Gastroesophageal sphincter (tissue), 4 donors: ENCODE measurements at regions not wholly inside any gene's neighbourhood (a gene's known extent, or its start where the extent isn't known, plus 50 kb on each side); places are given as distances from the start of the nearest gene placed in this dataset.
"Not testable (repeated sequence)": the region's sequence is repeated elsewhere in the genome, so short reads cannot be mapped to it uniquely, and the experiment has no call there.

Source experiments
- ATAC-seq: fragments of 150-250 bp; one replicate; pipeline ENCODE4 v1.9.1; 2016; ENCODE audit warnings: mild to moderate bottlenecking, moderate library complexity
- H3K27ac ChIP-seq, 4 donors: fragments of 200-600 bp; sonication (generic) in 3 of 4; 1 replicate in 3 of 4; 2 replicates in 1 of 4; pipeline ENCODE4 v1.5.1; 2016 to 2019
- H3K27me3 ChIP-seq: fragments of 200-600 bp; sonication (generic); one replicate; pipeline ENCODE4 v1.5.1; 2019
- H3K36me3 ChIP-seq, 2 donors: fragments of 200-600 bp; sonication (generic); one replicate each; pipeline ENCODE4 v1.5.1; 2019; ENCODE audit warnings: control low read depth in 1 of 2
- H3K4me1 ChIP-seq, 3 donors: fragments of 200-600 bp; sonication (generic); 1 replicate in 2 of 3; 2 replicates in 1 of 3; pipeline ENCODE4 v1.5.1; 2016 to 2019; ENCODE audit warnings: control low read depth in 2 of 3
- H3K4me3 ChIP-seq, 2 donors: fragments of 200-600 bp; sonication (generic); one replicate each; pipeline ENCODE4 v1.5.1; 2019; ENCODE audit warnings: mild to moderate bottlenecking in 1 of 2, moderate library complexity in 1 of 2
- H3K9me3 ChIP-seq, 3 donors: fragments of 200-600 bp; sonication (generic); one replicate each; pipeline ENCODE4 v1.5.1; 2017 to 2019; ENCODE audit warnings: control low read depth in 2 of 3
- EP300 ChIP-seq: sonication (generic); formaldehyde crosslinking; IDR thresholded peaks from one replicate; pipeline ENCODE4 v1.6.1; 2017; ENCODE audit warnings: antibody characterized with exemption, mild to moderate bottlenecking
- POLR2A ChIP-seq, 2 donors: fragments of 450-650 bp; IDR thresholded peaks; one replicate each; pipeline ENCODE4 v1.6.1; 2017; ENCODE audit warnings: antibody characterized with exemption in 2 of 2, mild to moderate bottlenecking in 2 of 2, moderate library complexity in 1 of 2
- POLR2AphosphoS5 ChIP-seq: sonication (generic); formaldehyde crosslinking; IDR thresholded peaks from one replicate; pipeline ENCODE4 v1.6.1; 2017; ENCODE audit warnings: antibody characterized with exemption
- WGBS, 2 donors: methylation state at CpG; one replicate each; pipeline ENCODE4 v1.1.5; 2018; ENCODE audit warnings: low coverage in 1 of 2; 5-methylcytosine and 5-hydroxymethylcytosine counted together
- TF ChIP-seq, protein P1 (sequence below), 4 experiments: fragments of 200-600 bp in 2 of 4; fragments of 450-650 bp in 2 of 4; sonication (generic) in 1 of 4; IDR thresholded peaks; one replicate each; pipeline ENCODE4 v1.5.1; 2017 to 2019; ENCODE audit warnings: antibody characterized with exemption in 4 of 4, mild to moderate bottlenecking in 2 of 4, moderate library complexity in 2 of 4

DNA sequence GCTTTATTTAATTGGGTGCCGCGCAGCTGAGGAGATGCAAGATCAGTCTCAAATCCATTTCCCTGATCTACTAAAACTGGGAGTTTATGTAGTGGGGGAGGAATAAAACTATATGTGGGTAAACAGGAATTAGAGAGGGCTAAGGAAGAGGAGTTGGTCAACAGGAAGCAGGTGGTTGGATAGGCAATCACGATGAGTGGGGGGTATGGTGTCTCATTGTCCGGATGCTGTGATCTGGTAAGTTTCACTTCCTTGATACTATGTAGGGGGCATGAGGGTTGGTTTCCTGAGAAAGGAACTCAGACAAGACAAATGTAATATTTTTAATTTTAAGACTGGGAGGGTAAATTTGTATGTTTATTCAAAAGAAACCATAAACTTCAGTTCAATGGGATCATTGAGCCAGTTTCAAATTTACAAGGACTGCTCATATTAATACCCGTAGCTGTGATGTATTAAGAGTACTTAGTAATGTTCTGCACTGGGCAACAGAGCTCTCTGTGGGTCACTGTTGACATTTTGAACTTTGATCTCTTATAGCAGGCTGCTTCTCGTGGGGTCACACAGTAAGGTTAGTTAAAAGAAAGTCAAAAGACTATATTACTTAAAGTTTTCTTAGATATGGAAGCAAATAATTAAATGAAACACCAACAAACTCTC, 786.2 kb upstream of the FBXO33 start:
- no peak overlapping the region for H3K27ac ChIP-seq
- H3K27me3 ChIP-seq: no peaks in the 10 kb centered on the region
- no peak overlapping the region for H3K4me3 ChIP-seq
- no peaks in the 10 kb centered on the region for H3K9me3 ChIP-seq
- H3K4me1 ChIP-seq: no peaks in the 10 kb centered on the region
- WGBS, 2 donors: 65 to 72% methylated on average over 6 of the region's 6 CpGs
- no peak for ATAC-seq
- TF ChIP-seq POLR2A (IDR thresholded peaks at IDR 0.05): no peak
- H3K36me3 ChIP-seq: no peaks in the 10 kb centered on the region

DNA sequence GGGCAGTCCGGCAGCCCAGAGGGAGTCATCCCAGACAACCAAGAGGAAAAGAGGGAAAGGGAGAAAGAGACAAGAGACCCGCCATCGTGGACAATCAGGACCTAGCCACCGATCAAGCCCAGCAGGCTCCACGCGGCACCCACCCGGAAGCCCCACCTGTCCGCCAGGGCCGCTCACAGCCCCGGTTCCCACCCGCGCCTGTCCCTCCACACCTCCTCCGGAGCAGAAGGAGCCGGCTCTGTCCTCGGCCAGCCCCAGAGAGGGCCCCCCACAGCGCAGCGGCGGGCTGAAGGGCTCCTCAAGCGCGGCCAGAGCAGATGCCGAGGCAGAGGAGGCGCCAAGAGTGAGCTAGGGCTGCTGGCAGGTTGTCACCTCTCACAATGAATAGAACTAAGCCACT, 784.7 kb upstream of the FBXO33 start:
- Histone ChIP-seq H3K4me1 (no peaks in the 10 kb centered on the region), H3K36me3 (no peaks in the 10 kb centered on the region), H3K9me3 (no peaks in the 10 kb centered on the region), H3K27me3 (no peaks in the 10 kb centered on the region), H3K27ac (no peak overlapping the region), H3K4me3 (no peak overlapping the region)
- TF ChIP-seq POLR2AphosphoS5: no peak
- TF ChIP-seq POLR2A (IDR thresholded peaks at IDR 0.05): no peak
- TF ChIP-seq EP300: no peak
- TF ChIP-seq, protein P1, sequence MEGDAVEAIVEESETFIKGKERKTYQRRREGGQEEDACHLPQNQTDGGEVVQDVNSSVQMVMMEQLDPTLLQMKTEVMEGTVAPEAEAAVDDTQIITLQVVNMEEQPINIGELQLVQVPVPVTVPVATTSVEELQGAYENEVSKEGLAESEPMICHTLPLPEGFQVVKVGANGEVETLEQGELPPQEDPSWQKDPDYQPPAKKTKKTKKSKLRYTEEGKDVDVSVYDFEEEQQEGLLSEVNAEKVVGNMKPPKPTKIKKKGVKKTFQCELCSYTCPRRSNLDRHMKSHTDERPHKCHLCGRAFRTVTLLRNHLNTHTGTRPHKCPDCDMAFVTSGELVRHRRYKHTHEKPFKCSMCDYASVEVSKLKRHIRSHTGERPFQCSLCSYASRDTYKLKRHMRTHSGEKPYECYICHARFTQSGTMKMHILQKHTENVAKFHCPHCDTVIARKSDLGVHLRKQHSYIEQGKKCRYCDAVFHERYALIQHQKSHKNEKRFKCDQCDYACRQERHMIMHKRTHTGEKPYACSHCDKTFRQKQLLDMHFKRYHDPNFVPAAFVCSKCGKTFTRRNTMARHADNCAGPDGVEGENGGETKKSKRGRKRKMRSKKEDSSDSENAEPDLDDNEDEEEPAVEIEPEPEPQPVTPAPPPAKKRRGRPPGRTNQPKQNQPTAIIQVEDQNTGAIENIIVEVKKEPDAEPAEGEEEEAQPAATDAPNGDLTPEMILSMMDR (IDR thresholded peaks at IDR 0.05): no peak
- no peak for ATAC-seq
- 100% methylated on average over 7 of the region's 22 CpGs; no CpG with 5 or more reads in 1 of the 2 donors for WGBS, 2 donors

DNA sequence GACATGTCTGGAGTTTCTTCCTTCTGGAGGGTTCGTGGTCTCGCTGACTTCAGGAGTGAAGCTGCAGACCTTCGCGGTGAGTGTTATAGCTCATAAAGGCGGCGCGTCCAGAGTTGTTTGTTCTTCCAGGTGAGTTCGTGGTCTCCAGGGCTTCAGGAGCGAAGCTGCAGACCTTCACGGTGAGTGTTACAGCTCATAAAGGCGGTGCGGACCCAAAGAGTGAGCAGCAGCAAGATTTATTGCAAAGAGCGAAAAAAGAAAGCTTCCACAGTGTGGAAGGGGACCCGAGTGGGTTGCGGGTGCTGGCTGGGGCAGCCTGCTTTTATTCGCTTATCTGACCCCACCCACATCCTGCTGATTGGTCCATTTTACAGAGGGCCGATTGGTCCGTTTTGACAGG, 784.2 kb upstream of the FBXO33 start:
- 82 to 89% methylated on average over 3 to 7 of the region's 18 CpGs for WGBS, 2 donors
- not testable (repeated sequence) for H3K27me3 ChIP-seq, ATAC-seq

DNA sequence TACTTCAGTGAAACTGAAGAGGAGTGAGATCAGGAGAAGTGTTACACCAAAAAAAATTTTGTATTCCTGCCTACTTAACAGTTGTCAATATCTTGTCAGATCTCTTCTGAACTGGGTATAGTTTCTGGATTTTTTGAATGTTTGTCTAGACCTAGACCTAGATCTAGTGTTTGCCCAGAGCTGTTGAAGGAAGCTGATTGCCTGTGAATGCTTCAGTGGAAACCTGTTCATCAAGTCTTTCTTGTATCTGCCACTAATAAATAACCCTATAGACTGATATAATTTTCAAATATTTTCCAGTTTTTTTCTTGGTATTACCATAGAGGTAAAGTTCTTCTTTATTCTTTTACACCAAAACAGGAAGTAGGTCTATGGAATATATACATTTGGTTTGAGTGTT, 781.5 kb upstream of the FBXO33 start:
- H3K27ac ChIP-seq: no peak overlapping the region
- H3K9me3 ChIP-seq: peaks cover 0 to 7% (median 0%) of the 10 kb centered on the region in 3 donors
- no peak for ATAC-seq
- TF ChIP-seq POLR2AphosphoS5: no peak
- TF ChIP-seq POLR2A (IDR thresholded peaks at IDR 0.05): no peak
- no peak for TF ChIP-seq EP300
- TF ChIP-seq, protein P1 (IDR thresholded peaks at IDR 0.05): no peak
- H3K27me3 ChIP-seq: no peaks in the 10 kb centered on the region
- no peaks in the 10 kb centered on the region for H3K36me3 ChIP-seq
- no peaks in the 10 kb centered on the region for H3K4me1 ChIP-seq
- no peak overlapping the region for H3K4me3 ChIP-seq

More for the DNA sequence above, 784.2 kb upstream of the FBXO33 start:
- H3K4me3 ChIP-seq, H3K27ac ChIP-seq, H3K9me3 ChIP-seq, H3K36me3 ChIP-seq, H3K4me1 ChIP-seq: not testable (repeated sequence)

DNA sequence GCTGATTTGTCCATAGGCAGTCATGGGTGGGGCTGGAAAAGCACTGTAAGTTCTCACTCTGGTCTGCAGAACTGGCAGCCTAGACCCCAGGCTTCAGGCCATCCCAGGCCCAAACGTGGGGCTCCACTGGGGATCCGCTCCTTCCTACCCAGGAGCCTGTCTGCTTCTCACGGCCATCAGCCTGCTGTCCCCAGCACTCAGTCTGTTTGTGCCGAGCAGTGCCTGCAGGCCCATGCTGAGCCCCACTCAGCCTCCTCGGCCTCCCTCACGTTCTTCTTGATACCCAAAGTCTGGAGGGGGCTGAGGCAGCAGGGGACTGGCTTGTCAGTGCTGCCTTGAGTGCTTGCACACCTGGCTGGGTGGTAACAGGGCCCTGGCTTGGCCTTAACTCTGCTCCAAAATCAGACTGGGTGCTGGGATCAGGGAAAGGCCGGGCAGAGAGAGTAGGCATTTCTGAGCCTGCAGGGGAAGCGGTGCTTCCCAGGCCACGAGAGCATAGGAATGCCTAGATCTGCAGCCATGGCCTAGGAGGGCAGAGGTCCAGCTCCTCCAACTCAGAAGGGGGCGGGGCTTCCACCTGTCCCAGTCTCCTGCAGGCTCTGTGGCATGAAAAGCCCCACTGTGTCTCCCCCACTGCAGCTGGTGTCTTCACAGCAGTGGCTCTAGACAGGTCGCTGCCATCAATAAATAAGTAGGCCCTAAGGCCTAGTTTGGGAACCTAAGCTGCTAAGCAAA, 772.4 kb upstream of the FBXO33 start:
- 74% methylated on average over 2 of the region's 11 CpGs; no CpG with 5 or more reads in 1 of the 2 donors for WGBS, 2 donors
- Histone ChIP-seq H3K9me3 (peaks cover 0 to 5% (median 0%) of the 10 kb centered on the region in 3 donors), H3K4me3 (no peak overlapping the region), H3K27me3 (no peaks in the 10 kb centered on the region), H3K4me1 (no peaks in the 10 kb centered on the region), H3K36me3 (no peaks in the 10 kb centered on the region), H3K27ac (no peak overlapping the region)
- ATAC-seq: no peak
- TF ChIP-seq, protein P1 (IDR thresholded peaks at IDR 0.05): no peak
- no peak for TF ChIP-seq POLR2AphosphoS5

DNA sequence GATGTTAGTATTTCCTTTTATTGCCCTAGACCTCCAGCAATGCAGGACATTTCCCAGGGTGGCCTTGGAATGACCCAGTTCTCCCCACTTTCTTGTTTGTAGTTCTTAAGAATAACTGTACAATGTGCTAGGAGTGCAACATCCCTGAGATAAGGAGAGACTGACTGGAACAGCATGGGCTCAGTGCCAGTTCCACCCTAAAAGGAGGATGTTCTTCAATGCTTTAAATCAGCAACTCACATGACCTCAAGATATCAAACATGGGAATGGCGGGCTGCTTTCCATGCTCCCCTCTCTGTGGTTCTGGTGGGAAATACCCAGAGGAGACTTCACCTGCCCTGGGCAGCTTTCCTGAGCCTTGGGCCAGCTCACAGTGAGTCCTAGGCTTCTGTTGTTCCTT, 766.9 kb upstream of the FBXO33 start:
- Histone ChIP-seq H3K4me3 (no peak overlapping the region), H3K4me1 (no peaks in the 10 kb centered on the region), H3K36me3 (no peaks in the 10 kb centered on the region), H3K9me3 (no peaks in the 10 kb centered on the region), H3K27ac (no peak overlapping the region), H3K27me3 (no peaks in the 10 kb centered on the region)
- whole genome bisulfite sequencing, 2 donors: 83% methylated on average over 1 of the region's 1 CpG; no CpG with 5 or more reads in 1 of the 2 donors
- no peak for TF ChIP-seq EP300
- no peak for TF ChIP-seq POLR2AphosphoS5
- no peak for TF ChIP-seq POLR2A (IDR thresholded peaks at IDR 0.05)
- TF ChIP-seq, protein P1 (IDR thresholded peaks at IDR 0.05): no peak
- no peak for ATAC-seq
